Heart left ventricle (tissue), 13 donors: ENCODE measurements at regions not wholly inside any gene's neighbourhood (a gene's known extent, or its start where the extent isn't known, plus 50 kb on each side); places are given as distances from the start of the nearest gene placed in this dataset.

ENCODE experiments used
- POLR2A ChIP-seq, 2 donors: fragments of 450-650 bp; IDR thresholded peaks; one replicate each; pipeline ENCODE4 v1.6.1; 2017; ENCODE audit warnings: antibody characterized with exemption in 2 of 2, mild to moderate bottlenecking in 2 of 2, moderate library complexity in 2 of 2
- TF ChIP-seq, protein P1 (sequence below), 12 donors: fragments of 200-600 bp; sonication (generic) in 4 of 12; IDR thresholded peaks; one replicate each; pipeline versions ENCODE4 v1.5.0 to v1.8.0; 2018 to 2022; ENCODE audit warnings: antibody characterized with exemption in 12 of 12, mild to moderate bottlenecking in 5 of 12
- donor health status: ischemic (EF 13 %, LVEDD 7.1; RV severe dilation, severe dysfunction).
- donor health status: DM: no; HTN: yes; CAD: no.
- donor health status: DM: no; HTN: no; CAD: no.
- donor health status: ischemic (EF 25% LVEDD 6.9; RV normal size, moderate dysfunction).
- donor health status: ischemic (EF 25% LVEDD 5.7; RV mildly dilated, moderate dysfunction).
- donor health status: ischemic (EF 35%, LVEDD 5.7; RV mildly dilated, moderate dysfunction).
- donor health status: nonischemic (EF 11% LVEDD 7.7; RV severe dilation, severe dysfunction).
- donor health status: DM: yes; HTN: yes; CAD: no.
- donor health status: PGD.
- donor health status: ischemic (EF 29% LVEDD 5.4; RV normal size, mild dysfunction).
- donor health status: nonischemic (EF 23%, LVEDD 6.1; RV moderate dilation, normal function).

DNA sequence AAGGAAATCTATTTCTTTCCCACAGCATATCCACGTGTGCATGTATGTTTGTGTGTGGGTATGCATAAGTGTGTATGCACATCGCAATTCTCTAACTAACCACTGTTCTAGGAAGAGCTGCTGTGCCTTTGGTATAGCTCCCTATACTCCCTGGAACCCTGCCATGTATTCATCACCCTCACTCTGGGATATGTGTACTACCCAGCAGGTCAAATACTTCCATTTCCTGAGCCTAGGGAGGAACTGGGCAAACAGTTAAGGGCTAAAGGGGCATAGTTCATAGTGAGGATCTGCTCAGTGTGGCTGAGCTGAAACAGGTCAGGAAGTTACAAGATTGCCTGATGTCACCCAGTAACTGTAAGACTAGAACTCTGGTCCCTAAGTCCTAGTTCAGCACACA, 260.4 kb downstream of the RPLP1 start:
- TF ChIP-seq POLR2A (IDR thresholded peaks at IDR 0.05) = no peak
- TF ChIP-seq, protein P1, sequence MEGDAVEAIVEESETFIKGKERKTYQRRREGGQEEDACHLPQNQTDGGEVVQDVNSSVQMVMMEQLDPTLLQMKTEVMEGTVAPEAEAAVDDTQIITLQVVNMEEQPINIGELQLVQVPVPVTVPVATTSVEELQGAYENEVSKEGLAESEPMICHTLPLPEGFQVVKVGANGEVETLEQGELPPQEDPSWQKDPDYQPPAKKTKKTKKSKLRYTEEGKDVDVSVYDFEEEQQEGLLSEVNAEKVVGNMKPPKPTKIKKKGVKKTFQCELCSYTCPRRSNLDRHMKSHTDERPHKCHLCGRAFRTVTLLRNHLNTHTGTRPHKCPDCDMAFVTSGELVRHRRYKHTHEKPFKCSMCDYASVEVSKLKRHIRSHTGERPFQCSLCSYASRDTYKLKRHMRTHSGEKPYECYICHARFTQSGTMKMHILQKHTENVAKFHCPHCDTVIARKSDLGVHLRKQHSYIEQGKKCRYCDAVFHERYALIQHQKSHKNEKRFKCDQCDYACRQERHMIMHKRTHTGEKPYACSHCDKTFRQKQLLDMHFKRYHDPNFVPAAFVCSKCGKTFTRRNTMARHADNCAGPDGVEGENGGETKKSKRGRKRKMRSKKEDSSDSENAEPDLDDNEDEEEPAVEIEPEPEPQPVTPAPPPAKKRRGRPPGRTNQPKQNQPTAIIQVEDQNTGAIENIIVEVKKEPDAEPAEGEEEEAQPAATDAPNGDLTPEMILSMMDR (IDR thresholded peaks at IDR 0.05) = no peak
